Right cardiac atrium (tissue), 5 donors: ENCODE measurements at regions not wholly inside any gene's neighbourhood (a gene's known extent, or its start where the extent isn't known, plus 50 kb on each side); places are given as distances from the start of the nearest gene placed in this dataset.
A peak's percentile ranks its signal among the peaks of the same experiment; 100 is the strongest.

Experiments
- ATAC-seq, 2 donors: fragments of 200-7000 bp; cut with Tn5 transposase; one replicate each; pipeline versions ENCODE4 v1.8.0 to v1.9.1; 2020; ENCODE audit warnings: moderate library complexity in 2 of 2, mild to moderate bottlenecking in 1 of 2
- DNase-seq, 3 donors: peaks; one replicate each; pipeline ENCODE4 v3.0.0-alpha.2; 2020
- H3K27ac ChIP-seq: one replicate; pipeline ENCODE4 v1.5.1; 2013; ENCODE audit warnings: mild to moderate bottlenecking, low read length, control low read depth, moderate library complexity
- H3K27me3 ChIP-seq: one replicate; pipeline ENCODE4 v1.6.1; 2013; ENCODE audit not compliant: control insufficient read depth, insufficient read depth
- H3K4me1 ChIP-seq: one replicate; pipeline ENCODE4 v1.6.1; 2013; ENCODE audit warnings: low read length; ENCODE audit not compliant: control insufficient read depth, insufficient read depth
- H3K4me3 ChIP-seq: one replicate; pipeline ENCODE4 v1.5.1; 2013; ENCODE audit warnings: low read length, control low read depth
- H3K9me3 ChIP-seq: one replicate; pipeline ENCODE4 v1.6.1; 2013; ENCODE audit warnings: low read length; ENCODE audit not compliant: control insufficient read depth
- WGBS: extraction: QIAGEN DNeasy Blood & Tissue Kit; methylation state at CpG from one replicate; pipeline ENCODE4 v1.1.7; 2013; 5-methylcytosine and 5-hydroxymethylcytosine counted together
- intact Hi-C, 4 donors: fragments of 100-400 bp; cut with DNase I; formaldehyde crosslinking; loops; one replicate each; pipeline versions ENCODE4 v1.11.0 to v1.14.0; 2022 to 2023
- donor health status: healthy with polysubstance abuse.
- donor health status: DM: no; HTN: yes; CAD: no.
- donor health status: DM: no; HTN: no; CAD: no.
- donor health status: DM: no; HTN: yes; CAD: no; lungs with severe emphysema.
- donor health status: DM: yes; HTN: yes; CAD: no.

- ATAC-seq (no peak), DNase-seq (no peak)
- H3K9me3 ChIP-seq: no peaks in the 10 kb centered on the region
- no peaks in the 10 kb centered on the region for H3K27me3 ChIP-seq
- no peak overlapping the region for H3K4me3 ChIP-seq
- 96% methylated on average over 3 of the region's 3 CpGs for WGBS
- H3K27ac ChIP-seq: no peak overlapping the region
- intact Hi-C loops: no loop called here
- no peaks in the 10 kb centered on the region for H3K4me1 ChIP-seq
Measured at GRCh38 chr1:96387785-96388184, 333.8 kb upstream of the PTBP2 start.

GRCh38 chr1:96388421-96389310 is 332.9 kb upstream of the PTBP2 start:
- Histone ChIP-seq H3K4me3 (no peak overlapping the region), H3K27me3 (no peaks in the 10 kb centered on the region), H3K9me3 (no peaks in the 10 kb centered on the region), H3K4me1 (no peaks in the 10 kb centered on the region), H3K27ac (no peak overlapping the region)
- ATAC-seq (no peak), DNase-seq (no peak)
- intact Hi-C loops: no loop called here
- 54% methylated on average over 4 of the region's 4 CpGs for WGBS

GRCh38 chr1:96400089-96400488 is 321.5 kb upstream of the PTBP2 start:
- DNase-seq (no peak), ATAC-seq (no peak)
- Histone ChIP-seq H3K4me1 (no peaks in the 10 kb centered on the region), H3K27me3 (no peaks in the 10 kb centered on the region), H3K4me3 (no peak overlapping the region), H3K27ac (no peak overlapping the region), H3K9me3 (no peaks in the 10 kb centered on the region)
- intact Hi-C loops: no loop called here

- peak; percentile 87 to 92 for ATAC-seq
- H3K9me3 ChIP-seq: no peaks in the 10 kb centered on the region
Measured at GRCh38 chr1:96409087-96409486, 312.5 kb upstream of the PTBP2 start.

GRCh38 chr1:96409689-96410088 is 311.9 kb upstream of the PTBP2 start:
- H3K27ac ChIP-seq: no peak overlapping the region
- no peak overlapping the region for H3K4me3 ChIP-seq
- intact Hi-C loops: no loop called here
- peaks cover 5% of the 10 kb centered on the region for H3K4me1 ChIP-seq
- DNase-seq: no peak
- H3K27me3 ChIP-seq: no peaks in the 10 kb centered on the region
- no peaks in the 10 kb centered on the region for H3K9me3 ChIP-seq
- no peak for ATAC-seq
- WGBS: 48% methylated on average over 3 of the region's 3 CpGs

More at GRCh38 chr1:96409087-96409486, 312.5 kb upstream of the PTBP2 start:
- Histone ChIP-seq H3K4me3 (no peak overlapping the region), H3K27me3 (no peaks in the 10 kb centered on the region), H3K27ac (no peak overlapping the region), H3K4me1 (peaks cover 3% of the 10 kb centered on the region)
- intact Hi-C loops: no loop called here
- WGBS: 58% methylated on average over 4 of the region's 4 CpGs
- peak in 1 of 3 donors; percentile 14 for DNase-seq

GRCh38 chr1:96411006-96411405 is 310.6 kb upstream of the PTBP2 start:
- ATAC-seq (no peak), DNase-seq (no peak)

GRCh38 chr1:96414598-96414997 is 307.0 kb upstream of the PTBP2 start:
- no peak overlapping the region for H3K4me3 ChIP-seq
- peak overlapping the region; percentile 63 for H3K27ac ChIP-seq
- peaks cover 5% of the 10 kb centered on the region for H3K4me1 ChIP-seq
- no peaks in the 10 kb centered on the region for H3K27me3 ChIP-seq
- WGBS: 60% methylated on average over 6 of the region's 6 CpGs
- ATAC-seq: peak in 1 of 2 donors; percentile 8
- intact Hi-C loops: no loop called here
- H3K9me3 ChIP-seq: no peaks in the 10 kb centered on the region
- no peak for DNase-seq

More at GRCh38 chr1:96411006-96411405, 310.6 kb upstream of the PTBP2 start:
- 81% methylated on average over 2 of the region's 2 CpGs for WGBS
- Histone ChIP-seq H3K27me3 (no peaks in the 10 kb centered on the region), H3K27ac (no peak overlapping the region), H3K9me3 (no peaks in the 10 kb centered on the region), H3K4me1 (peaks cover 5% of the 10 kb centered on the region), H3K4me3 (no peak overlapping the region)
- intact Hi-C loops: no loop called here

GRCh38 chr1:96416111-96416595 is 305.4 kb upstream of the PTBP2 start:
- H3K27me3 ChIP-seq: no peaks in the 10 kb centered on the region
- 21% methylated on average over 5 of the region's 5 CpGs for WGBS
- no peaks in the 10 kb centered on the region for H3K9me3 ChIP-seq
- peaks cover 4% of the 10 kb centered on the region for H3K4me1 ChIP-seq
- H3K27ac ChIP-seq: peak overlapping the region; percentile 70
- intact Hi-C loops: no loop called here
- H3K4me3 ChIP-seq: no peak overlapping the region
- DNase-seq: peak; percentile 60 to 69 (median 62)
- ATAC-seq: peak; percentile 96

- no peak overlapping the region for H3K4me3 ChIP-seq
- intact Hi-C loops: no loop called here
- no peaks in the 10 kb centered on the region for H3K27me3 ChIP-seq
- H3K4me1 ChIP-seq: peaks cover 4% of the 10 kb centered on the region
- 29% methylated on average over 5 of the region's 5 CpGs for WGBS
- peak overlapping the region; percentile 70 for H3K27ac ChIP-seq
- ATAC-seq (no peak), DNase-seq (no peak)
- no peaks in the 10 kb centered on the region for H3K9me3 ChIP-seq
Measured at GRCh38 chr1:96416701-96417444, 304.7 kb upstream of the PTBP2 start.

- ATAC-seq: no peak
- Histone ChIP-seq H3K4me3 (no peak overlapping the region), H3K27ac (no peak overlapping the region), H3K27me3 (no peaks in the 10 kb centered on the region), H3K9me3 (no peaks in the 10 kb centered on the region), H3K4me1 (peaks cover 2% of the 10 kb centered on the region)
- DNase-seq: no peak
- WGBS: 67% methylated on average over 6 of the region's 6 CpGs
- intact Hi-C loops: no loop called here
Measured at GRCh38 chr1:96418969-96419368, 302.6 kb upstream of the PTBP2 start.

GRCh38 chr1:96424877-96425276 is 296.7 kb upstream of the PTBP2 start:
- ATAC-seq: no peak
- intact Hi-C loops: no loop called here
- Histone ChIP-seq H3K27me3 (no peaks in the 10 kb centered on the region), H3K4me1 (no peaks in the 10 kb centered on the region), H3K4me3 (no peak overlapping the region), H3K9me3 (no peaks in the 10 kb centered on the region), H3K27ac (no peak overlapping the region)
- whole genome bisulfite sequencing: 69% methylated on average over 1 of the region's 1 CpG
- no peak for DNase-seq
